ENCODE measurements at regions not wholly inside any gene's neighbourhood (a gene's known extent, or its start where the extent isn't known, plus 50 kb on each side); places are given as distances from the start of the nearest gene placed in this dataset.

DNA sequence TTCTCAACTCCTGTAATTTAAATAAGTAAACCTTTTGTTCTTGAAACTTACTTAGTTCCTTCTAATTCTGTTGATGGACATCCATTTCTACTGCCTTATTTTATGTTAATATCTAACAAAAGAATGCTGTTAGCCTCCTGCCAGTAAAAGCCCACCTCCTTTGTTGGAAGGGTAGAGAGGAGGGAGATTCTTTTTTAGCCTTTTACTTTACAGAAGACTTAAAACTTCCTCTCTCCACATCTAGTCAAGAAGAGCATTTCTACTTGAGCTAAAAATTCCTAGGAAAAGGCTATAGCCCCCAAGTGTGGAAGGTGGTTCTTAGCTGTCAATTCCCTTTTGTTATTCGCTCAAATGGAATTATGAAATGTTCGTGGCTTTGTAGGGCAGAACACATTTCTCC is 118.7 kb downstream of the ZIC3 start:
- TF ChIP-seq, protein P1, sequence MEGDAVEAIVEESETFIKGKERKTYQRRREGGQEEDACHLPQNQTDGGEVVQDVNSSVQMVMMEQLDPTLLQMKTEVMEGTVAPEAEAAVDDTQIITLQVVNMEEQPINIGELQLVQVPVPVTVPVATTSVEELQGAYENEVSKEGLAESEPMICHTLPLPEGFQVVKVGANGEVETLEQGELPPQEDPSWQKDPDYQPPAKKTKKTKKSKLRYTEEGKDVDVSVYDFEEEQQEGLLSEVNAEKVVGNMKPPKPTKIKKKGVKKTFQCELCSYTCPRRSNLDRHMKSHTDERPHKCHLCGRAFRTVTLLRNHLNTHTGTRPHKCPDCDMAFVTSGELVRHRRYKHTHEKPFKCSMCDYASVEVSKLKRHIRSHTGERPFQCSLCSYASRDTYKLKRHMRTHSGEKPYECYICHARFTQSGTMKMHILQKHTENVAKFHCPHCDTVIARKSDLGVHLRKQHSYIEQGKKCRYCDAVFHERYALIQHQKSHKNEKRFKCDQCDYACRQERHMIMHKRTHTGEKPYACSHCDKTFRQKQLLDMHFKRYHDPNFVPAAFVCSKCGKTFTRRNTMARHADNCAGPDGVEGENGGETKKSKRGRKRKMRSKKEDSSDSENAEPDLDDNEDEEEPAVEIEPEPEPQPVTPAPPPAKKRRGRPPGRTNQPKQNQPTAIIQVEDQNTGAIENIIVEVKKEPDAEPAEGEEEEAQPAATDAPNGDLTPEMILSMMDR (IDR thresholded peaks at IDR 0.05; ENCODE audit: low read depth, low read length): no peak
- no peak for TF ChIP-seq POLR2A (IDR thresholded peaks at IDR 0.05; ENCODE audit: extremely low read depth, insufficient read length)
- TF ChIP-seq MYC (IDR thresholded peaks at IDR 0.05; ENCODE audit: low read depth, low read length): no peak
- TF ChIP-seq, protein P2, sequence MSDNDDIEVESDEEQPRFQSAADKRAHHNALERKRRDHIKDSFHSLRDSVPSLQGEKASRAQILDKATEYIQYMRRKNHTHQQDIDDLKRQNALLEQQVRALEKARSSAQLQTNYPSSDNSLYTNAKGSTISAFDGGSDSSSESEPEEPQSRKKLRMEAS (IDR thresholded peaks at IDR 0.05; ENCODE audit: low read depth, low read length): no peak

Data from NB4 (cell line).